UCSD-AML1 (cell line): ENCODE measurements at regions not wholly inside any gene's neighbourhood (a gene's known extent, or its start where the extent isn't known, plus 50 kb on each side); places are given as distances from the start of the nearest gene placed in this dataset.
A peak's percentile ranks its signal among the peaks of the same experiment; 100 is the strongest.
"Not testable (repeated sequence)": the region's sequence is repeated elsewhere in the genome, so short reads cannot be mapped to it uniquely, and the experiment has no call there.

Experiments
- DNase-seq: peaks from one replicate; lab custom pipeline; 2025; ENCODE audit not compliant: unreplicated experiment; lab: John Stamatoyannopoulos, UW

GRCh38 chr15:39399600-39399999, 181.3 kb upstream of the THBS1 start:
- DNase-seq: no peak

GRCh38 chr15:39400002-39400401, 180.9 kb upstream of the THBS1 start:
- no peak for DNase-seq

GRCh38 chr15:39400821-39401550, 179.9 kb upstream of the THBS1 start:
- DNase-seq: no peak

- no peak for DNase-seq
These were observed 177.2 kb upstream of the THBS1 start for GRCh38 chr15:39403640-39404117.

- no peak for DNase-seq
These were observed 176.1 kb upstream of the THBS1 start for GRCh38 chr15:39404767-39405181.

- DNase-seq: no peak
These were observed 174.4 kb upstream of the THBS1 start for GRCh38 chr15:39406485-39406884.

- DNase-seq: no peak
These were observed 173.8 kb upstream of the THBS1 start for GRCh38 chr15:39407116-39407515.

GRCh38 chr15:39409876-39410530, 170.9 kb upstream of the THBS1 start:
- DNase-seq: no peak

GRCh38 chr15:39411102-39411989, 169.5 kb upstream of the THBS1 start:
- no peak for DNase-seq

- no peak for DNase-seq
These were observed 167.3 kb upstream of the THBS1 start for GRCh38 chr15:39413558-39413957.

GRCh38 chr15:39414201-39414600, 166.7 kb upstream of the THBS1 start:
- DNase-seq: no peak

- DNase-seq: no peak
These were observed 165.2 kb upstream of the THBS1 start for GRCh38 chr15:39415634-39416033.

GRCh38 chr15:39416258-39416657, 164.6 kb upstream of the THBS1 start:
- no peak for DNase-seq

- DNase-seq: no peak
These were observed 163.3 kb upstream of the THBS1 start for GRCh38 chr15:39417366-39418134.

- DNase-seq: no peak
These were observed 161.2 kb upstream of the THBS1 start for GRCh38 chr15:39419651-39420050.

GRCh38 chr15:39420123-39420852, 160.6 kb upstream of the THBS1 start:
- DNase-seq: not testable (repeated sequence)

GRCh38 chr15:39420853-39421192, 160.1 kb upstream of the THBS1 start:
- DNase-seq: not testable (repeated sequence)

- peak; percentile 89 for DNase-seq
These were observed 154.0 kb upstream of the THBS1 start for GRCh38 chr15:39426552-39427532.

GRCh38 chr15:39427705-39428104, 153.2 kb upstream of the THBS1 start:
- no peak for DNase-seq
